Mammary epithelial cell (primary cell): ENCODE measurements at regions not wholly inside any gene's neighbourhood (a gene's known extent, or its start where the extent isn't known, plus 50 kb on each side); places are given as distances from the start of the nearest gene placed in this dataset.

Source experiments
- EZH2 ChIP-seq: IDR thresholded peaks from 2 replicates; pipeline ENCODE4 v1.6.1; 2012; ENCODE audit warnings: low read length, inconsistent platforms, borderline replicate concordance
- TF ChIP-seq, protein P1 (sequence below), 2 donors: IDR thresholded peaks in 1 of 2; conservative IDR thresholded peaks in 1 of 2; 2 replicates each; pipeline ENCODE4 v1.5.1; 2011 to 2012; ENCODE audit warnings: inconsistent platforms in 2 of 2, low read length in 2 of 2, mild to moderate bottlenecking in 2 of 2, control low read depth in 1 of 2, low read depth in 1 of 2; ENCODE audit not compliant: insufficient read depth in 1 of 2; ENCODE audit errors: extremely low read depth in 1 of 2

GRCh38 chr4:23091711-23092110 is 399.0 kb downstream of the GBA3 start:
- TF ChIP-seq EZH2, result no peak
- TF ChIP-seq, protein P1, sequence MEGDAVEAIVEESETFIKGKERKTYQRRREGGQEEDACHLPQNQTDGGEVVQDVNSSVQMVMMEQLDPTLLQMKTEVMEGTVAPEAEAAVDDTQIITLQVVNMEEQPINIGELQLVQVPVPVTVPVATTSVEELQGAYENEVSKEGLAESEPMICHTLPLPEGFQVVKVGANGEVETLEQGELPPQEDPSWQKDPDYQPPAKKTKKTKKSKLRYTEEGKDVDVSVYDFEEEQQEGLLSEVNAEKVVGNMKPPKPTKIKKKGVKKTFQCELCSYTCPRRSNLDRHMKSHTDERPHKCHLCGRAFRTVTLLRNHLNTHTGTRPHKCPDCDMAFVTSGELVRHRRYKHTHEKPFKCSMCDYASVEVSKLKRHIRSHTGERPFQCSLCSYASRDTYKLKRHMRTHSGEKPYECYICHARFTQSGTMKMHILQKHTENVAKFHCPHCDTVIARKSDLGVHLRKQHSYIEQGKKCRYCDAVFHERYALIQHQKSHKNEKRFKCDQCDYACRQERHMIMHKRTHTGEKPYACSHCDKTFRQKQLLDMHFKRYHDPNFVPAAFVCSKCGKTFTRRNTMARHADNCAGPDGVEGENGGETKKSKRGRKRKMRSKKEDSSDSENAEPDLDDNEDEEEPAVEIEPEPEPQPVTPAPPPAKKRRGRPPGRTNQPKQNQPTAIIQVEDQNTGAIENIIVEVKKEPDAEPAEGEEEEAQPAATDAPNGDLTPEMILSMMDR (conservative IDR thresholded peaks at IDR 0.05 in 1 of 2, IDR thresholded peaks at IDR 0.05 in 1 of 2; ENCODE audit: extremely low read depth in 1 of 2, insufficient read depth in 1 of 2, low read depth in 1 of 2, low read length in 2 of 2), result no peak
